Retinal pigment epithelial cell (primary cell): ENCODE measurements at regions not wholly inside any gene's neighbourhood (a gene's known extent, or its start where the extent isn't known, plus 50 kb on each side); places are given as distances from the start of the nearest gene placed in this dataset.

Experiments used
- DNase-seq: peaks from one replicate; pipeline ENCODE4 v3.0.0-alpha.2; 2010; ENCODE audit warnings: low read depth
- H3K4me3 ChIP-seq: 2 replicates; pipeline ENCODE4 v1.5.1; 2011; ENCODE audit warnings: mild to moderate bottlenecking, low read length, control low read depth, moderate library complexity
- TF ChIP-seq, protein P1 (sequence below): conservative IDR thresholded peaks from 2 replicates; pipeline ENCODE4 v1.5.1; 2011; ENCODE audit warnings: low read depth, low read length, control low read depth, inconsistent platforms

DNA sequence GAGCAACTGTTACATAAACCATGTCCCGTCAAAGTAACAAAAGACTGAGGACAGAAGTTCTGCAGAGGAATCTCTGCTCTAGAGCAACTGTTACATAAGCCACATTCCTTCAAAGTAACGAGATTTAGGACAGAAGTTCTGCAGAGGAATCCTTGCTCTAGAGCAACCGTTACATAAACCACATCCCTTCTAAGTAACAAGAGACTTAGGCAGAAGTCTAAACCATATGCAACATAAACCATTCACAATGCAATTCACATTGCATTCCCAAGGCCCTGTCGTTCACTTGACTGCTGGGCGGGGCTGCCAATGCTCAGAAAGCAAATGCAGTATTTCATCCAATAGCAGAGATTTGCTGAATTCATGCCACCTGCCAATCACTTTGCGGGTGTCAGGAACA is 124.4 kb upstream of the PUDP start:
- H3K4me3 ChIP-seq = no peak overlapping the region
- DNase-seq = no peak
- TF ChIP-seq, protein P1, sequence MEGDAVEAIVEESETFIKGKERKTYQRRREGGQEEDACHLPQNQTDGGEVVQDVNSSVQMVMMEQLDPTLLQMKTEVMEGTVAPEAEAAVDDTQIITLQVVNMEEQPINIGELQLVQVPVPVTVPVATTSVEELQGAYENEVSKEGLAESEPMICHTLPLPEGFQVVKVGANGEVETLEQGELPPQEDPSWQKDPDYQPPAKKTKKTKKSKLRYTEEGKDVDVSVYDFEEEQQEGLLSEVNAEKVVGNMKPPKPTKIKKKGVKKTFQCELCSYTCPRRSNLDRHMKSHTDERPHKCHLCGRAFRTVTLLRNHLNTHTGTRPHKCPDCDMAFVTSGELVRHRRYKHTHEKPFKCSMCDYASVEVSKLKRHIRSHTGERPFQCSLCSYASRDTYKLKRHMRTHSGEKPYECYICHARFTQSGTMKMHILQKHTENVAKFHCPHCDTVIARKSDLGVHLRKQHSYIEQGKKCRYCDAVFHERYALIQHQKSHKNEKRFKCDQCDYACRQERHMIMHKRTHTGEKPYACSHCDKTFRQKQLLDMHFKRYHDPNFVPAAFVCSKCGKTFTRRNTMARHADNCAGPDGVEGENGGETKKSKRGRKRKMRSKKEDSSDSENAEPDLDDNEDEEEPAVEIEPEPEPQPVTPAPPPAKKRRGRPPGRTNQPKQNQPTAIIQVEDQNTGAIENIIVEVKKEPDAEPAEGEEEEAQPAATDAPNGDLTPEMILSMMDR = no peak

DNA sequence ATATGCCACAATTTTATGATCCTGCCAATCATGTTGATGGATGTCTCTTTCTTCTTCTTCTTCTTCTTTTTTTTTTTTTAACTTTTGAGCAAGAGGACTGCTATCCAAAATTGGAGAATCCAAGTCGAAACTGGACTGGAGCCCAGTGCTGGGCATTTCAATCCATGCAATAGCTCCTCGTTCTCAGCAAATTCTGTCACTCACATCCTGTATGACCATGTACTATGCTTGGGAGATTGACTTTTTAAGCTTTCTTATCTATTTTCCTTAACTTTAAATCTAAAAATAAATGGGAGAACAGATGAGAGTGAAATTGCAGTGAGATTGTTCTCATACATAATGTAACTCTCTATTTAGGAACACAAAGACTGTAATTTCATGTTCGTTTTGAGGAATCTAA is 123.0 kb upstream of the PUDP start:
- no peak overlapping the region for H3K4me3 ChIP-seq
- DNase-seq = no peak
- TF ChIP-seq, protein P1 = no peak

- no peak for DNase-seq
- TF ChIP-seq, protein P1 = no peak
- H3K4me3 ChIP-seq = no peak overlapping the region
Observed at GRCh38 chrX:7269991-7270390, 122.0 kb upstream of the PUDP start.

GRCh38 chrX:7269589-7269988 is 121.6 kb upstream of the PUDP start:
- TF ChIP-seq, protein P1 = no peak
- no peak overlapping the region for H3K4me3 ChIP-seq
- no peak for DNase-seq

GRCh38 chrX:7266288-7266687 is 118.3 kb upstream of the PUDP start:
- H3K4me3 ChIP-seq = no peak overlapping the region
- DNase-seq = no peak
- TF ChIP-seq, protein P1 = no peak

GRCh38 chrX:7264399-7264798 is 116.4 kb upstream of the PUDP start:
- no peak for DNase-seq
- H3K4me3 ChIP-seq = no peak overlapping the region
- TF ChIP-seq, protein P1 = no peak

GRCh38 chrX:7263961-7264360 is 116.0 kb upstream of the PUDP start:
- no peak for DNase-seq
- TF ChIP-seq, protein P1 = no peak
- H3K4me3 ChIP-seq = no peak overlapping the region
